Fibroblast of skin of abdomen (primary cell): ENCODE measurements at regions not wholly inside any gene's neighbourhood (a gene's known extent, or its start where the extent isn't known, plus 50 kb on each side); places are given as distances from the start of the nearest gene placed in this dataset.
"Not testable (repeated sequence)": the region's sequence is repeated elsewhere in the genome, so short reads cannot be mapped to it uniquely, and the experiment has no call there.

Source experiments
- DNase-seq: peaks from one replicate; pipeline ENCODE4 v3.0.0-alpha.2; 2013

GRCh38 chr2:198913394-198914152, 544.2 kb downstream of the SATB2 start:
- no peak for DNase-seq

DNA sequence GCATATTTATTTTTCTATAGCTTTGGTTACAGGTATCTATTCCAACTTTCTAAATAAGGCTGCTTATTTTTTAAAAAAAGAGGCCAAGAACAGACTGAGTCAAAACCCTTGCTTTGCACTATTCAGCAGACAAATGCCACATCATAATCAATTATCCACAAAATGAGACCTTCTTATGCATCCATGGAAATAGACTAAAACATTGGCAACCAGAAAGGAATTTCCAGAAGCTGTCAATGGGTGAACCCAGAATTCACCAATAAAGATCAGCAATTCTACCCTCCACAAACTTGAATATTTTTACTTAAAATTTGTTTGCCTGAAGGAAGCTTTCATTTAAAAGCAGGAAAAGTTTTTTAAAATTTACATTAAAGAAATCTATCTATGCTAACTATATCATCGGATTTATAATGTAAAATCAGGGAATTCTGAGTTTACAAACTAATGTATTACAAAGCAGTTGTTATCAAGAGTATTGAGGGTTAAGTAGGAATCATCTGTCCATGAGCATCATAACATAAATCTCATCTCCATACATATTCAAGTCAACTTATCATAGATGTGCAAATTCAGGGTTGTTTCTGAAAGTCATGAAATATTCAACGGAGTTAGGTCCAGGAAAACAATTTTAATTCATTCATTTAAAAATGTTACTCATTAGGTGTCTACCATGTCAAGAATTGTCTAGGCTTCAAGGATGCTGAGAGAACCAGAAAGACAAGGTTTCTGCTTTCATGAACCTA, 548.0 kb downstream of the SATB2 start:
- no peak for DNase-seq

DNA sequence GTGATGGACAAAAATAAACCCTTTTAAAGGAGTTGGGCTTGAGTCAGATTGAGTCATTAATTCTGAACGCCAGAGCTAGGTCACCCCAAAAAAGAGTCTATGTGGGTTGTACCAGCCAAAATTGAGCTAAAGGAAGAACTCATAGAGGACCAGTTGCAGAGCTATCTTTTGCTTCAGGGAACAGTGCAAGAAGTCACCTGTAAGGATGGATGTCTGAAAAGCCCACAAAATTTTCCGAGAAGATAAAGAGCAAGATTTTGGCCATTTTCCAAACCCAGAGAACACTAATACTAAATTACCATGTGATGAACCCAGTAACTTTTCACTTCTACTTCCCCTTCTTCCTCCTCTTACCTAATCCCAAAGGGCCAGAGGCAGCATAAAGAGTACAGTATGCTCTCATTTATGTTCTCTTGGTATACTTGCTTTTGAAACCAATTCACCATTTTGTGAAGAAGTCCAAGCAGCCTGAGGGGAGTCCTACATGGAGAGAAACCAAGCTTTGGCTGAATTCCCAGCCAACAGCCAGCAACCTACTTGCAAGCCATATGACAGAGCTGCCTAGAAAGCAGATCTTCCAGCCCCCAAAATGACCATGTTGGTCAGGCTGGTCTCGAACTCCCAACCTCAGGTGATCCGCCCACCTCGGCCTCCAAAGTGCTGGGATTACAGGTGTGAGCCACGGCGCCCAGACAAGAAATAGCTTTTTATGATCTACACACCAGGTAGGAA, 551.7 kb downstream of the SATB2 start:
- no peak for DNase-seq

DNA sequence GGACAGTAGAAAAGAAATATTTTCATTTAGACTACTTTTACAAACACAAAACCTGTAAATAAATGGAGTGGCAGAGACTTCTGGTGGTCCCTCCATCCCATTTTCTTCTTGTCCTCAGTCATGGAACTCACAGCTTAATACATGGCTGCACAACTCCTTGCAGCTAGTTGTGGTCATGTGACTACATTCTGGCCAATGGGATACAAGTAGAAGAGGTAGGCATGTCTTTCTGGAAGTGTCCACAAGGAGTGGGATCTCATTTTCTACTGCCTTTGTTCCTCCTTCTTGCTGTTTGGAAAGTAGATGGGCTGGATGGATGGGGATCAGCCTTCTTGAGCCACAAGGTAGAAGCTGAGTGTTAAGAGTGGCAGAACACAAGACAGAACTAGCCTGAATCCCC, 555.8 kb downstream of the SATB2 start:
- no peak for DNase-seq

- DNase-seq, result no peak
These were observed 557.6 kb downstream of the SATB2 start for GRCh38 chr2:198900141-198900540.

DNA sequence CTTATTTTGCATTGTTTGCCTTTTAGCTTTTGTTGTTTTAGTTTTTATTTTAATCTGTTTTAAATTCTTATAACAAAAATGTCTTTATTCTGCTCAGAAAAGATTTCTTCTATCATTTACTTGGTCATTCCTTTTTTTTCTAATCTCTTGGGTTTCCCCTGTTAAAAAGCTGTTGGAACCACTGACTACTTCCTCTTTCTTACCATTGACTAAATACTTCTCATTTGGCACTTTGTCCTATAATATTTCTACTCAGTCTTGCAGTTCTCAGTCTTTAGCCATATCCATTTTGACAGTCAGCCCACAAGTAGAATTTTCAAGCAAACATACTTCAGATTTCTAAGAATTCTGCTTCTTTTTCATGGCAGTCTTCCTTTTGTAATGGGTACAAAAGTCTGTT, 567.2 kb downstream of the SATB2 start:
- no peak for DNase-seq

DNA sequence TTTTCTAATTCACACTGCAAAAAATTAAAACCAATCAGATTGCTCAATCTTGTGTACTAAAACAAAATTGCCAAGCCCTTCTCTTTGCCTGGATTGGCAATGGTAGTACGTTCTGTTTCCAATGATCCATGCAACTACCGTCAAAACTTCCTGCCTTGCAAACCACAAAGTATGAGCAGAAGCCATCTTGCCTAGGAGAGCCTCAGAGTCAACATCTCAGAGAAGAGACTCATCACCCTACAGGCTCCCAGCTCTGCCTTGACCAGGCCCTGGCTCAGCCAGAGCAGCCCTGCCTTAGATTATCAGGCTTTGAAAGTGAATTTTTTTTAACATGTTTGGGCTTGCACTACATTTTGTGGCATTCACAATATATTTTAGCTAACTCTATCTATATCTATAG, 574.1 kb downstream of the SATB2 start:
- DNase-seq, result peak; percentile 43

DNA sequence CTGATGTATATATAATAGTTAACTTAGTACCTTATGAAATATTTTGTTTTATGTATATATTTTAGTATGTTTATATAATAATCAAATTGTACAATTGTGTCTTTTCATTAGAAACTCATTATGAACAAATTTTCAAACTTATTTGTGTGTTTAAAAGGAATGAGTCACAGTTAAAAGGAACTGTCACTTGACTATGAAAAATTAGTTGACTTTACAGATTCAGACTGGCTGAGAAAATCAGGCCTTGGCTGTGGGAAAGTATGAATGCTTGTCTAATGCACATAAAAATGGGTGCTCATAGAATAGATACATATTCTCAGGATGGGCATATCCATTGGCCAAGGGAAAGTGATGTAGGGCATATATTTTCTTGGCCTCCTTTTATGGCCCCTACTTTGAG, 576.8 kb downstream of the SATB2 start:
- no peak for DNase-seq

GRCh38 chr2:198880421-198880820, 577.3 kb downstream of the SATB2 start:
- DNase-seq, result no peak

DNA sequence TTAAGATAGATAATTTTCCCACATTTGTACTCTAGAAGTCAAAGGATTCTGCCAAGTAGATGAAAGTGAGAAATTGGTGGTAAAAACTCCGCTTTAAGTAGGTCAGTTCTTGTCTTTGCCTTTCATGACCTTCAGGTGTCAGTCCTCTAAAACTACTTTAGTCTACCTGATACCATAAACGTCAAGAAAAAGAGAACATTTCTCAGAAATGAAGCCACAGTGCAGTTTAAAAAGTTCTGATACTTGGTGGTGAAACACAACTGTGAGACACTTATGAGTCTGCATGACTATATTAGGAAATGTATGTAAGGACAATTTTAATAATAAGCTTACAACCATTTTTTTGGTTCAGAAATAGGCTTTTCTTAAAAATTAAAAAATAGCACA, 583.3 kb downstream of the SATB2 start:
- DNase-seq, result no peak

DNA sequence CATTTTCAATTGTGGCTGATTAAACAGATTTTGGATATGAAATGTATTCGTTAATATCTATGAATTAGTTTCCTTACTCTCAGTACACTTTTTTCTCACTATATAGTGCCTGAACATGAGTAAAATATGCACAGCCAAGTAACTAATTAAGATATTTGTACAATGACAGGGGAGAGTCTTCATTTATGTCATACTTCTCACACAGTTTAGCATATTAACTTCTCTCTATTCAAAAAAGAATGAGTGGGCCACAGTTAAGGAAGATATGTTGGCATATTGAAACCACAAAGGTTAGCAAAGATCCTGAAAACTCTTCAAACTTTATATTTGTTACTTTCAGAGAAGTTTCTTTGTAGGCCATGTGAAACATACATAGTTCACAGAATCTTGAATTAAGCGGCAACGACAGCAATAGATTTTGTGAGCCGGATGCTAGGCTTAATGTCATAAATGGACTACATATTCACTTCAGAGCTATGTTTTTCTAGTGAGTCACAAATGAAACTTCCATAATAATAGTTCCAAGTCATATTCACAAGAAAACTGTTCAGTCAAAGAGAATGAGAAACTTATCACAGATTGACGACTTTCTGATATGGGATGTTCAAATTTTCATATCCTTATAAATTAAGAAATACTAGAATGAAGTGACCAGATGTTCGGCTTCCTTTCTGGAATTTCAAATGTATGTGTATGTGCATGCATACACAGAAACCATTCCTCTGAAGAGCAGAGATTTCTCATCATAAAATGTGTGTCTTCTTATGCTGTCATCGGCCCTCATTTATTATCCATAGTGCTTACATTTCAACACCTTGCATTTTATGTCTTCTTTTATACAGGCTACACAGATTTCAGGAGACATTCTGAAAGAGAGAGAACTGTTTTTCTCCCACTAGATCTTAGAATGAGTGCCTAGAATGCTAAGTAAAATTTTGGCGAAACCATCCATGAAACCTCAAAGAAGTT, 584.0 kb downstream of the SATB2 start:
- peak; percentile 85 for DNase-seq

DNA sequence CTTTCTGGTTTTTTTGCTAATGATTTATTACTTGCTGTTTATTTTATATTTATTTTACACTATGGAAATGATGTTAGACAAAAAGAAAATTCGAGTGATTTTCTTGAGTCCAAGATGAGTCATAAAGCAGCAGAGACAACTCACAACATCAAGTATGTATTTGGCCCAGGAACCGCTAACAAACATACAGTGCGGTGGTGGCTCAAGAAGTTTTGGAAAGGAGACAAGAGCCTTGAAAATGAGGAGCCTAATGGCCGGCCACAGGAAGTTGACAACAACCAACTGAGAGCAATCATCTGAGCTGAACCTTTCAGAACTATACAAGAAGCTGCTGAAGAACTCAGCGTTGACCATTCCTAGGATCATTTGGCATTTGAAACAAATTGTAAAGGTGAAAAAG, 594.1 kb downstream of the SATB2 start:
- DNase-seq, result no peak

GRCh38 chr2:198861080-198861479, 596.7 kb downstream of the SATB2 start:
- DNase-seq, result no peak

- DNase-seq, result no peak
These were observed 600.5 kb downstream of the SATB2 start for GRCh38 chr2:198857246-198857645.

GRCh38 chr2:198855746-198856145, 602.0 kb downstream of the SATB2 start:
- not testable (repeated sequence) for DNase-seq

- DNase-seq, result no peak
These were observed 605.5 kb downstream of the SATB2 start for GRCh38 chr2:198852248-198852647.

DNA sequence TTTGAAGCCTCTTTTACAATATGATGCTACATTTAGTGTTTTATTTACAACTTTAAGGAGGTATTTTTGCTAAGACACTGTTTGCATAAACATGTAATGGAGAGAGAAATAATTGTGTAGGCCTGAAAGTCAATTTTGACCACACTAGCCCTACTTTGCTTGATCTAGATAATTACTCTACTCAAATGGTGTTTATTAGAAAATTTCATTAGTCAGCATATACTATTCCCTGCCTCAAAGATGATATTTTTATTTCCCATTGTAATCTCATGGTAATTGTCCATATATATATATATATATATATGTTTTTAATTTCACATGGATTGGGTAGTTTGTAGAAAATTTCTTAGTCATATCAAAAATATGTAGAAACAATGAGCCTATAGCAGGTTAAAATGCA, 632.2 kb downstream of the SATB2 start:
- no peak for DNase-seq

DNA sequence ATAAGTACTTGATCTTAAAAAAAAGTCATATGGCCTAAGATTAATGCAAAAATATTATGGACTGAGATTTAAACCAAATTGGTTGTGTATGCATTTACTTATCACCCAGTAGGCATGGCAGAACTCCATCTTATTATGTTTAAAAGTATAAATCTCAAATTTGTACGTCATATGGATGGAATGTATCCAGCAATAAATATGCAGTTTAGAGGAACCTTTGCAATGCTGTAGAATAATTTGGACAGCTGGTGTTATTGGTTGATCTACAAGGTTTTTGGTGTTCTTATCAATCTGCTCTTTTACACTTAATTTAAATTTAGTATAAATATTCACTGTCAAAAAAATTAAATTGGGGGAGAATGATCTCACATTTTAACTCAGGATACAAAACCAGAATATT, 640.2 kb downstream of the SATB2 start:
- DNase-seq, result no peak

DNA sequence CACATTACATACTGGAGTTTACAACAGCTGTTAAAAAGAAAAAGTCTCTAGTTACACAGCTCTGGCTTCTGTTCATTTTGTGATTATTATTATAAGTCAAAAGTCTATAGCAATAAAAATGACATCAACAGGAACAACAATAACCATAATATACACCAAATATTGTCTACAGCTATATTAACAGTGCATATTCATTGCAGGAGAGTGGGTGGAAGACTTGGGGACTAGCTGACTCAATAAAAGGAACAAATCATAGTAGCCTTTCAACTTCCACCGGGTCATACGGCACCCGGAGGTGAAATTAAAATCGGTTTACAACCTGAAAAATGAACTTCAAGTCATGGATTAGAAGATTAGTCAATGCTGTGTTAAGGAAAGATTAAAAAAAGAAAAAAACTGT, 642.1 kb downstream of the SATB2 start:
- DNase-seq, result no peak

DNA sequence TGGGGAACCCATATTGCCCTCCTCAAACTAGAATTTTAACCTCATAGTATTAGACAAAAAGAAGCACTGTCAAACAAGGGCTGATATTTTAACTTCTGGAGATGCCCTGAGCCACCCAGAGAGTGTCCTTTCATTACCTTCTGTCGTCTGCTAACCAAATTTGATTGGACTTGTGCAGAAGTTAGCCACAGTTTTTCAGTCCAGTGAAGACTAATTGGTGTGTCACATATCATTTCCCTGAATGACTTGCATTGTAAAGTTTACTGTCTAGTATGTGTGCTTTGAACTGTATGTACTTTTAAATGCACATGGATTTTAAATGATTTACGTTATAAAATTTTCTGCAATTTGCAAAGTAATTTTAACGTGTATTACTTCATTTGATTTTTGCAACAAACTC, 646.5 kb downstream of the SATB2 start:
- DNase-seq, result no peak

DNA sequence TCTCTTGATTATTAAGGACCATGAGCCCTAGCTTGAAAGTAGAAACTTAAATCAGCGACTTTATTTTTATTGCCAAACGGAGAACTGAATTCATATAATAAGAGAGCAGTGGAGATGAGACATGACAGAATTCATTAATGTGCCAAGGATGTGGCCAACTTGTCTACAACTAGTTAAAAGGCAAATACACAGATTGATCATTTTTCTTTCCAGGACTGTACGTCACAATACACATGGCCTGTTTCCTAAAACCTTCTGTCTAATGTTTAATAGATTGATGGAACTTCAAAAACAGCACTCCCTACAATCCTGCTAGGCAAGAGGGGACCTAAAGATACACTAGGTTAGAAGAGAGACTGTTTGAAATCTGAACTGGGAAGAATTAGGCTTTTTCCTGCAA, 647.8 kb downstream of the SATB2 start:
- DNase-seq, result no peak

GRCh38 chr2:198807131-198807530, 650.6 kb downstream of the SATB2 start:
- peak; percentile 77 for DNase-seq
